ENCODE measurements at regions not wholly inside any gene's neighbourhood (a gene's known extent, or its start where the extent isn't known, plus 50 kb on each side); places are given as distances from the start of the nearest gene placed in this dataset.

GRCh38 chr20:39268491-39268951 lies 306.4 kb downstream of the DHX35 start:
- no peak for TF ChIP-seq CTCF (IDR thresholded peaks at IDR 0.05; ENCODE audit: insufficient read depth, low read length)
- TF ChIP-seq POLR2AphosphoS5 (IDR thresholded peaks at IDR 0.05; ENCODE audit: low read depth) = no peak
- no peak for TF ChIP-seq GABPA (IDR thresholded peaks at IDR 0.05; ENCODE audit: low read depth)
